GM18867 (cell line): ENCODE measurements at regions not wholly inside any gene's neighbourhood (a gene's known extent, or its start where the extent isn't known, plus 50 kb on each side); places are given as distances from the start of the nearest gene placed in this dataset.

Experiments used
- ATAC-seq: cut with Tn5 transposase; IDR thresholded peaks from one replicate; pipeline ENCODE4 v1.9.1; 2021; ENCODE audit warnings: mild to moderate bottlenecking, moderate library complexity; ENCODE audit not compliant: unreplicated experiment

DNA sequence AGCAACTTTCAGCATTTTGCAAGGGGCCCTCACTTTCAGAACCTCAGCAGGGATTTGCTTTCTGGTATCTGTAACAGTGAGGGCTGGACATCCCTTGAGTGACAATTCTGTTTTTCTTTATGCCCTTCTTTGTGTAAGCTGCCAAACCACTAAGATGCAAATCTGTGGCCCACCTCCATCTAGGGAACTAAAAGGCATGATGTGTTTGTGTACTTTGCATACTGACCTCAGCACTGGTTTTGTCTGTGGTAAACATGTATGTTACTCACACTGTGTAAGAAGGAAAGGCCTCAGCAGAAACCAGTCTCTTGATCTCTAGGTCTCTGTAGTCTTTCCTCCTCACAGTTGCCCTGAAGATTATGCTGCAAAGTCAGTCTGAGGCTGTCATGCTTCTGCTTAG, 396.6 kb upstream of the DYNLRB2 start:
- peak; percentile 100 for ATAC-seq

DNA sequence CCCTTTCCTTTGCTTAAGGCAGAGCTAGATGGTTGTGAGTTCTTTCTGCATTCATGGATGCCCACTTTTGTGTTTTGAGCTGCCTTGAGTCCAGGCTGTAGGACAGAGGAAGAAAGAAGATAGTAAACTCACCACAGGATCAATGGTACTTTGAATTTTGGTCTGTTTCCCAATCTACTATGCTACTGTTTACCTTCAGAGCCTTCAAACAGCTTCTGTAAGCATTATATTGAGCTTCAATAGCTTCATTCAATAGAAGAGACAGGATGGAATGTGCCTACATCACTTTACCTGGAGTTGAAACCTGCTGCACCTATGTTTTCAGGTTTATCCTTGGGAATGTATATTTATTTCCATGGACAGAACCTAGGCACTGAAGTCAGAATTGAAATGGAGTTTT, 397.9 kb upstream of the DYNLRB2 start:
- no peak for ATAC-seq

DNA sequence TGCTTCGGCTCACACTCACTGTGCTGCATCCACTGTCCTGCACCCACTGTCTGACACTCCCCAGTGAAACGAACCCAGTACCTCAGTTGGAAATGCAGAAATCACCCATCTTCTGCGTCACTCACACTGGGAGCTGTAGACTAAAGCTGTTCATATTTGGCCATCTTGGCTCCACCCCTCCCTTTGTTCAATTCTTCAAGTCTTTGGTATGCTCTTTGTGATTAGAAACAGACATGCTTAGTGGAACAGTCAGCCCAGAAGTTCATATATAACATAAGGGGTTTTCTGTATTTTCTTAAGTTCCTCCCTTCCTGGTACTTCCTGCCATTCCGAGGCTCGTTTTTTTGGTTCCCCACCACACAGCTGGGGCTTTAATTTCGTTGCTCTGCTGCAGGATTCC, 398.5 kb upstream of the DYNLRB2 start:
- no peak for ATAC-seq

DNA sequence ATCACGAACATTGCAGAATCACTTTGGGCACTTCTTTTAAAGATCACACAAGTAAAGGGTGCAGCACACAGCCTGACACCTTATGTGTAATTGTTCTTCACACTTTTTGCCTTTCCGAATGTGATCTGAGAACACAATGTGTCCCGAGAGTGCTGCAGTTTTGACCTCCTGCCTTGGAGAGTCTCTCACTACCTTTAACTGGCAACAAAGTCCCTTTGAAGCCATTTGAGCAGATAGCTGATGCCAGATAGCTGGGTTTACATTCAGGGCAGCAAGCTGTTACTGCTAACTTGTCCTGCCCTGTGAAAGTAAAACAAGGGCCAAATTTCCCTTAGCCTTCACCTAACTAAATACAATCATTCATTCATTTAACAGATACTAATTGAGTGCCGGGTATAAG, 411.0 kb upstream of the DYNLRB2 start:
- no peak for ATAC-seq

DNA sequence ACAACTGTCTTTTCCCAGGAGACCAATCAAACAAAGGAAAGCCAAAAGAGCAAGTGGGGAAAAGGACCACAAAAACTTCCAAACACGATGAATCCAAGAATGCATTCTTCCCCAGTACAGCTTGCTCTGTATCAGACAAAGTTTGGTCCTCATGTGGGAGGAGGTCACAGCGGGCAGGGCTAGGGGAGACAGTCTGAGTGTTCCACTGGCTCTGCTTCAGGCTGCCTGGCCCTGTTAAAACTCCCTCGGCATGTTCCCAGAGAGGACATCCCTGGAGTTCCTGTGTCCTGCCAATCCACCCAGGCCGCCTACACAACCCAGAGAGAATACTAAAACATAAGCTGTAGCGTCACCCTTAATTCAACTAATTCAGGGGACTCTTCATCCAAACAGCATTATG, 415.1 kb upstream of the DYNLRB2 start:
- no peak for ATAC-seq

DNA sequence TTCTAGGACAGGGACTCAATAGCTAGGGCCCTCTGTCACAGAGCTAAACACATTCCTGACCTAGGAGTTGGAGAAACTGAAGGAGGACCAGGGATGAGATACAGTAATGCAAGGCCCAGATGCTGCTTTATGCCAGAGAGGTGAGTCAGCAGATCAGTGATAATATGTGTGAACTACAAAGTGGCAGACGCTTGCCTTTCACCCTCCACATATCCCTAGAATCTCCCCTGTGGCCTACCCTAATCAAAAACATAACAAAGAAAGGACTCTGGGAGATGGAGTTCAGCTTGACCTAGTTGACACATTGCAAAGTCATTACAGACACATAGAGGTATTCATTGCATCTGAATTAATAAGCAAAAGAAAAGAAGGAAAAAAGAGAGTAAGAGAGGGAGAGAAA, 417.6 kb upstream of the DYNLRB2 start:
- no peak for ATAC-seq

DNA sequence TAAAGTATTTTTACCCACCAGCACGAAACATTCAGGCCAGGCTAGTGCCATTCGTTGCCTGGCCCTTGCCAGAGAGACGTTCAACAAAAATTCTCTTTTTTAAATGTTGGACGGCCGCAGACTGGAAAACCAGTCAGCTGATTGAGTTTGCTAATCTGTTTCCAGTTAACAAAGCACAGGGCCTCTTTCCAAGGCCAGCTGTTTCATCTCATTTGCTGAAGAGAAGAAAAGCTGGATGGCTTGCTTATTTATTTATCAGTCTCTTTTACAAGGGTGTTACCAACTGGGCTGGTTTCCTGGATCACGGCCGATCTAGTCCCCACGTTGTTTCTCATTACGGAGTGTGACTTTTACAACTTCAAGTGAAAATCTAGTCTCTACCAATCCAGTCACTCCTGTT, 418.7 kb upstream of the DYNLRB2 start:
- no peak for ATAC-seq

DNA sequence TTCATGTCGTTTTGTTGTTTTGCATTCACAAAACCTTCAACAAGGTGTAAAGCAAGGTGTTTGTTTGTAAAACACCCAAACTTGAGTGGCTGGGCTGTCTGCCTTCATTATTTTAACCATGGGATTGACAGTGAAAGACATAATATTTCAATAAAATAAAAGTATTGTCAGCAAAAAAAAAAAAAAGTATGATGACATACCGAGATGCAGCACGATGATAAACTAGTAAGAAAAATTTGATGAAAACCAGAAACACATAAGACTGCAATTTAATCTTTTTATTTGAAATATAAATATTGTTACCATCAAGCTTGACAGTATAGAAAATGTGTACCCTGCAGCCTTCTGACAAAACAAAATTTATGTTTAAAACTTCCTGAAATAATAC, 419.3 kb upstream of the DYNLRB2 start:
- ATAC-seq, result no peak

DNA sequence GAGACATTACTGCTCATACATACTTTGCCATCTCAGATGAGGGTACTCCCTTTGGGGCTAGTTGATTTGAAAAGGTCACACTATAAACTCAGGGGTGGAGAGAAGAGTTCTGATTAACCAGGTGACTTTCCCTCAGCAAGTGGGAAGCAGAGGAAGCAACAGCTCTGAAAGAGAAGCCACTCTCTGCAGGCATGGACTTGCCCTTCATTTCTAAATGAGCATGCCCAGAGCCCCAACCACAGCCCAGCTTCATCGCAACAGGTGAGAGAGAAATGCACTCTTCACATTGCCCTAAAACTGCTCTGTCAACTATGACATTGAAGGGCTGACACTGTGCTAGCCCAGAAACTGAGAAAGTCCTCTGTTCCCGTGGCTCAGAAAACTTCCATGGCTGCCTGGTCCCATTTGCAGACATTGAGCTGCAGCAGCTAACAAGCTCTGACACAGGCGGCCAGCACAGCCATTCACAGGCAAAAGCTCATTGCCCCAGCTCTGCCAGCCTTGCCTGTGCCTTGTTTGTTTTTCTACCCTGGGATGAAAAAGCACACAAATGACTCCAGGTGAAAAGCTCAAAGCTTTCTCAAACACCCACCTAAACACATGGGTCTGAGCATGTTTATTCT, 419.8 kb upstream of the DYNLRB2 start:
- no peak for ATAC-seq

DNA sequence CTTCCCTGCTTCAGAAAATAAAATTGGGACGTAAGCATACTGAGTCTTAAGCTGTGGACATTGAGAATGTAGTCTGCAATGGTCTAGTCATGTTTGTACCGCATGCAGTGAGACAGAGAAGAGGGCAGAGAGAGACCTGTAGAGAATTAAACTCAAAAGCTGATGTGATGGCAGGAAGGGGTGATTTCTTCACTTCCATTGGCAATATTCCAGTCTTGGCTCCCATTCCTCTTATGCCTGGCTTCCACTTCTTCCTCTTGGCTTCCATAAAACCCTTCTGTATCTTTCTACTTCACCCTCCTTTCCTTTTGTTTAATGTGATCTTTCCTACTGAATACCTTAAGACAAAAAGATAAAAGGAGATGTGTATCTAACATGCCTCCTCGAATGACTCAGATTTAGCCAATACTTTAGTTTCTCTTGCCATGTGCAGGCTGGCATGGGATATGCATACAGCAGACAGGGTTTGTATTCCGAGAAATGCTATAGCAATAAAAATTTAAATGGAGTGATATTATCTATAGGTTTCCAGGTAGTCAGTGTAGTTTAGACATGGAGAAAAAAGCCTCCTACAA, 423.1 kb upstream of the DYNLRB2 start:
- no peak for ATAC-seq

DNA sequence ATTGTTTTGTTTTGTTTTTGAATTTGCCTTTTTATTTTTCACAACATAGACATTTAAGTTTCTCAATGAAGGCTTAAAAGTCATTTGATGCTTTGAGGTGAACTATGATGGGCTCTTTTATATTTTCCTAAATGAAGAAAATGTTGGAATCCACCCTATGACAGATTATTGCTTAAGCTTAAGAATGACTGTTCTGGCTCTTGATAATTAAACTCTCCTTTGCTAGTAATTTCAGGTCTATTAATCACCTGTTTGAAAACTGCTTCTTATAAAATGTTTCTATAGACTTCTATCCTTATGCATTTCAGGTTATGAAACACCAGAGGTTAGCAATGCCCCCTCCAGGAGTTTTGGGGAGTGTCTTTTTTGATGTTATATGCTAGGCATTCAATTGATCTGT, 424.1 kb upstream of the DYNLRB2 start:
- ATAC-seq, result no peak

DNA sequence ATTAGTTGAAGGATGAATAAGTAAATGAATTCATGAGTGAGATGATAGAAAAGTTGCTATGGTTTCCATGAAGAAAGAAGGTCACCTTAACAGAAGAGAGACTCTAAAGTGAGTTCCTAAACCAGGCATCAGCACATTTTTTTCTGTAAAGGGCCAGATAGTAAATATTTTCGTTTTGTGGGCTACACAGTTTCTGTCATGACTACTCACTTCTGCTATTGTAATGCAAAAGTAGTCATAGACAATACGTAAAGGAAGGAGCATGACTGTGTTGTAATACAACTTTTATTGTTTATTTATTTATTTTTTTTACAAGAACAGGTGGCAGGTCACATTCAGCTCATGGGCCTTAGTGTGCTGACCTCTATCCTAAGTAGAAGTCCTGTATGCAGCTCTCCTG, 426.1 kb upstream of the DYNLRB2 start:
- peak; percentile 80 for ATAC-seq

DNA sequence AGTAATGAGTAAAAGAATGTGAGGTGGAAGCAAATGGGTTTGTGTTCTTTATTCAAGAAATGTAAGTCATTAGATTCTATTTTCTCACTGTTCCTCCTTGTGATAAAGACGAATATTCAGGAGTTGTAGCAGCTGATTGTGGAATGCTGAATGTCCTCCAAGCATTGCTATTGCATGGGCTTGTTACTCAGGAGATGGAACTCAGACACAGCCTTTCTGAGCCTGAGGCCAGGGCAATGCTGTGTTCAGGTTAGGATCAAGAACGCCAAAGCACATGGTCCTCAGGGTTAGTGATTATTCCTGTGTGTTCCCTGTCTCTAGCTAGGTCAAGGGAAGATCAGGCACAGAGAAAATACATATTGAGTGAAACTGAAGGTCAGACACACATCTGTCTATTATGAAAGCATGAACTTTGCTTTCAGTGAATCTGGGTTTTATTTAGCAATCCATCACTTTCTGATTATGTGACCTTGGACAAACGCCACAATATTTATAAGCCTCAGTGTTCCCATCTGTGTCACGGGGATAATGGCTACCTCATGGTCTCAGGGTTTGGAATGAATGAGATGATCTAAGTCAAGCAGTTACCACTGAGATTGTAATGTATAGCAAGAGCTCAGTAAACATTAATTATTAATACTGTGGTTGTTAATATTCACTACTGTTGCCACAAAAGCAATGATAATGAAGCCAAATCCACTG, 426.8 kb upstream of the DYNLRB2 start:
- ATAC-seq, result no peak

DNA sequence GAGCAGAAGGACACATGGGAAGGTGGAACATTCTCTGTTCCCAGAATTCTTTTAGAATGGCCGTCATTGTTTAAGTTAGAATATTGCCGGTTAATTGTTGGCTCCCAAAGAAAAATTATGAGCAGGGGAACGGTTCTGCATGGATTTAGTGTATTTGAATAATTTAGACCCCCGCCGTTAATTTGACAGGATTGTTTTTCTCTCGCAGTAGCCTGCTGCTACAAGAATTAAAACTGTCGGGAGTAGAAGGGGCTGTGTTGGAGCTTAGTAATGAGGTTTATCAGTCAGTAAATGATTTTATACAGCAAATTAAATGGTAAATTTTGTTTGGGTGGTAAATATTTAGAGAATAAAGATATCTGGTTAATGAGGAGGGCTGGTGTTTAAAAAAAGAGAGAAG, 431.2 kb upstream of the DYNLRB2 start:
- no peak for ATAC-seq

DNA sequence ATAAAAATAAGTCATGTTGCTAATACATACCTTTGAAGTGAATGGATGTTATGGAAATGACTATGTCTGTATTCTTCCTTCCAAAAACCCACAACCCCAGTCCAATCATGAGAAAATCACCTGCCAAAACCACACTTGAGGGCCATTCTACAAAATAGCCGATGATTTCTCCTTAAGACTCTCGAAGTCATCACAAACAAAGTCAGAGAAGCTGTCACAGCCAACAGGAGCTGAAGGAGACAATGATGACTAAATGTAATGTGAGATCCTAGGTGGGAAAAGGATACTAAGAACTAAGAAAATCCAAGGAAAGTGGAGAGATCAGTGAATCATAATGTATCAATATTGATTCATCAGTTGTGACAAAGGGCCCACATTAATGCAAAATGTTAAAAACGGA, 432.9 kb upstream of the DYNLRB2 start:
- no peak for ATAC-seq

DNA sequence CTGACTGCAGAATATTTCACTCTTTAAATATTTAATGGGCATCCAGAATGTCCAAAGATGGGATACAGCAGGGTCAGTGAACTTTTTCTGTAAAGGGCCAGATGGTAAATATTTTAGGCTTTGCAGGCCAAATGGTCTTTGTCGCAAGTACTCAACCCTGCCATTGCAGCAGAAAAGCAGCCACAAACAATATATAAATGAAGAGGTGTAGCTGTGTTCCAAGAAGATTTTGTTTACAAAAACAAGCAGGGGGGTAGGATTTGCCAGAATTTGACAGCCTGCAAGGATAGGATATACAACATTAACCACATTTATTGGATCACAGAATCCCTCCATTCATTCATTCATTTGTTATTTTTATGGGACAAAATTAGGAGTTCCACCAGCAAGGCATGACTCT, 435.0 kb upstream of the DYNLRB2 start:
- ATAC-seq, result no peak

DNA sequence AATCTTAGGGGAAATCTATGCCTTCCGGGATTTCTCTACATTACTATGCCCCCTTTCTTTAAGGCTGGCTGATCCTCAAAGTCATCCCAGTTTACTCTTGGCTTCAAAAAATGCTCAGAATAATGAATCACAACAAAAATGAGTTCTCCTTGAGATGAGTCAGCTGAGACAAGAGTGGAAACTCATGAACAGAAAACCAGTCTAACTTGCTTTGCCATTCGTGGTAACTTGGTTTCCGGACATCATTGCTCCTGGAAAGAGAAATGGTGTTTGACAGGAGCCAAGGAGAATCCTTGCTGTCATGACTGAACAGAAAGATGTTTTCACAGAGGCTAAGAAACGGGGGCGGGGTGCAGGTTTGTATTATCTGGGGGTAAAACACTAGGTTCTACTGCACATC, 435.6 kb upstream of the DYNLRB2 start:
- ATAC-seq, result no peak

DNA sequence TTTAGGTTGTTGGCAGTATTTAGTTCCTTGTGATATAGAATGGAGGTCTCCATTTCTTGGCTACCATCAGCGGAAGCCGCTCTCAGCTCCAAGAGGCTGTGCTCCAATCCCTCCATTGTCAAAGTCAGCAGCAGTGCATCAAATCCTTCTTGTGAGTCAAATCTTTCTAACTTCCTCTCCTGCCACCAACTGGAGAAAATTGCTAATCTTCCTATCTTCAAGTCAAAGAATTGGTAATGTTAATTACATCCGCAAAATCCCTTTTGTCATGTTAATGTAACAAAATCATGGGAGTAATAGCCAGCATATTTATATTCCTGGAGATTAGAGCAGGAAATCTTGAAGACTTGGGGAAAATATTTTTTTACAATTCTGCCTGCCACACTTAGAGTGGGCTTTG, 436.4 kb upstream of the DYNLRB2 start:
- ATAC-seq, result no peak

DNA sequence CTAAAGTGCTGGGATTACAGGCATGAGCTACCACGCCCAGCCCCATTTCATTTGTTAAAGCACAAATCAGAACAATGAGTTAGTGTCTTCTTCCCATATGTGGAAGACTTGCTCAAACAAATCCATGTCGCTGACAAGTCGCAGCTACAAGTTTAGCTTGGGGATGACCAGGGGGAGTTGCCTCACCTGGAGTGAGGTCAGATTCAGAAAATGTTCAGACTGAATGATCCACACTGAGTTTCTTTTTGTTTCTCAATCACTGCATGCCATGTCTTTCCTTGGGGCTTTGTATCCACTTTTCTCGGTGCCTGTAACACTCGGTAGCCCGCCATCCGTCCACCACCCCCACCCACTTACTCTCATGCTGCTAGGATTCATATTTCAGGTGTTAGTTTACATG, 437.3 kb upstream of the DYNLRB2 start:
- ATAC-seq, result no peak

DNA sequence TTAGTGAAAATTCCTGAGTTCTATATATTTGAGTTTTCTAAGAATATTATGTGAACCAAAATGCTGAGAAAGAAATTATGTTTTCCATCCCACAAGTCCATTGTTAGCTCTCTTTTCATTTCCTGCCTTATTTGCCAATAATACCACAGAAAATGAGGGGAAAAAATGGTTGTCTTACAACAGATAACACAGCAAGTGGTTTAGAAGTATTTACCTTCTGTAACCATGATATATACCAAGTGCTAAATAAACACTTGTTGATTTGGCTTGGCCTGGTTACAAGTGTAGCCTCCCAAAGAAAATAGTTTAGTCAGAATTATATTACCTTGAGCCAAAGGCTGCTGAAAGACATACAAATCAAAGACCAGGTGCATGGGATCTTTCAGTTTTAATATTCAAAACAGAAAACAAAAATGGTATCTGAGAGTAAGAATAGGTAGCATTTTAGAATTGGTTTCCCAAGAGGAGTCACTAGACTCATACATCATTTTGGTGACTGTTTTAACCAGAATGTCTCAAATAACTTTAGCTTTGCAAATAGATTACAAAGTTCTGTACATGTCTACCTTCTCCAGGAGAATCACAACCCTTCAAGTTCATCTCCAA, 439.8 kb upstream of the DYNLRB2 start:
- no peak for ATAC-seq

DNA sequence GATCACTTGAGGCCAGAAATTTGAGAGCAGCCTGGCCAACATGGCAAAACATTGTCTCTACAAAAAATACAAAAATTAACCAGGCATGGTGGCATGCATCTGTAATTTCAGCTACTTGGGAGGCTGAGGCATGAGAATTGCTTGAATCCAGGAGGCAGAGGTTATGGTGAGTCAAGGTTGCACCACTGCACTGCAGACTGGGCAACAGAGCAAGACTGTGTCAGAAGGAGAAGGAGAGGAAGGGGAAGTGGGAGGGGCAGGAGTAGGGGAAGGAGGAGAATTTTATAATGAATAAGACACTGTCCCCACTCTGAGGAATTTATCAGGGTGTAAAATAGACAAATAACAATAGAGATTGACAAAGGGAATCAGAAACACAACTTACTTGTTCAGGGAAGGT, 440.6 kb upstream of the DYNLRB2 start:
- no peak for ATAC-seq

DNA sequence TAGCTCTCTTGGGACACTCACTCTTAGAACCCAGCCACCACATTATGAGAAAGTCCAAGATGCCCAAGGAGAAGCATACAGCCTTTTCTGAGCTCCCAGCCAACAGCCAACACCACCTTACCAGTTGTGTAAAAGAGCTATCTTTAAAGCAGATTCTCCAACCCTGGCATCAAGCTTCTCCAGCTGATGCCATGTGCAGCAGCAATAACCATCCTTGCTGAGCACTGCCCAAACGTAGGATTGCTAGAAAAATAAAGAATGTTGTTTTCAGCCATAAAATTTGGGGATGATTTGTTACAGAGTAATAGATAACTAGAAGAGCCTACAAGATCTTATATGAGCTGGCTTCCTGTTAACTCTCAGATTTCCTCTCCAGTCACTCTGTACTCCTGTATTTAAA, 443.7 kb upstream of the DYNLRB2 start:
- ATAC-seq, result no peak
